ENCODE measurements at regions not wholly inside any gene's neighbourhood (a gene's known extent, or its start where the extent isn't known, plus 50 kb on each side); places are given as distances from the start of the nearest gene placed in this dataset.
"Not testable (repeated sequence)": the region's sequence is repeated elsewhere in the genome, so short reads cannot be mapped to it uniquely, and the experiment has no call there.

GRCh38 chr15:29522373-29523276, 253.0 kb upstream of the NSMCE3 start:
- H3K36me3 Mint-ChIP-seq = peaks cover 2% of the 10 kb centered on the region
- H3K4me1 Mint-ChIP-seq = no peaks in the 10 kb centered on the region
- DNase-seq = no peak
- H3K27ac Mint-ChIP-seq = no peak overlapping the region
- peaks cover 7% of the 10 kb centered on the region for H3K9me3 Mint-ChIP-seq
- no peak overlapping the region for H3K4me3 Mint-ChIP-seq
- peaks cover 32% of the 10 kb centered on the region for H3K27me3 Mint-ChIP-seq

GRCh38 chr15:29518442-29518841, 248.8 kb upstream of the NSMCE3 start:
- no peaks in the 10 kb centered on the region for H3K4me1 Mint-ChIP-seq
- H3K4me3 Mint-ChIP-seq = no peak overlapping the region
- peaks cover 7% of the 10 kb centered on the region for H3K9me3 Mint-ChIP-seq
- no peak overlapping the region for H3K27ac Mint-ChIP-seq
- DNase-seq = no peak
- peaks cover 2% of the 10 kb centered on the region for H3K36me3 Mint-ChIP-seq
- H3K27me3 Mint-ChIP-seq = peaks cover 25% of the 10 kb centered on the region

GRCh38 chr15:29517829-29518228, 248.2 kb upstream of the NSMCE3 start:
- H3K27ac Mint-ChIP-seq = no peak overlapping the region
- H3K4me3 Mint-ChIP-seq = no peak overlapping the region
- H3K4me1 Mint-ChIP-seq = no peaks in the 10 kb centered on the region
- H3K9me3 Mint-ChIP-seq = peaks cover 7% of the 10 kb centered on the region
- H3K27me3 Mint-ChIP-seq = peaks cover 25% of the 10 kb centered on the region
- no peak for DNase-seq
- peaks cover 2% of the 10 kb centered on the region for H3K36me3 Mint-ChIP-seq

- peaks cover 2% of the 10 kb centered on the region for H3K36me3 Mint-ChIP-seq
- H3K4me3 Mint-ChIP-seq = no peak overlapping the region
- H3K27ac Mint-ChIP-seq = no peak overlapping the region
- peaks cover 7% of the 10 kb centered on the region for H3K9me3 Mint-ChIP-seq
- H3K4me1 Mint-ChIP-seq = no peaks in the 10 kb centered on the region
- no peak for DNase-seq
- peaks cover 22% of the 10 kb centered on the region for H3K27me3 Mint-ChIP-seq
Observed at GRCh38 chr15:29516929-29517328, 247.3 kb upstream of the NSMCE3 start.

- peaks cover 8% of the 10 kb centered on the region for H3K27me3 Mint-ChIP-seq
- no peak overlapping the region for H3K4me3 Mint-ChIP-seq
- peaks cover 2% of the 10 kb centered on the region for H3K36me3 Mint-ChIP-seq
- no peak overlapping the region for H3K27ac Mint-ChIP-seq
- H3K9me3 Mint-ChIP-seq = peaks cover 8% of the 10 kb centered on the region
- no peaks in the 10 kb centered on the region for H3K4me1 Mint-ChIP-seq
- no peak for DNase-seq
Observed at GRCh38 chr15:29514926-29515325, 245.3 kb upstream of the NSMCE3 start.

GRCh38 chr15:29511663-29512062, 242.0 kb upstream of the NSMCE3 start:
- H3K9me3 Mint-ChIP-seq = peaks cover 7% of the 10 kb centered on the region
- no peaks in the 10 kb centered on the region for H3K36me3 Mint-ChIP-seq
- no peak for DNase-seq
- H3K4me3 Mint-ChIP-seq = no peak overlapping the region
- H3K27ac Mint-ChIP-seq = no peak overlapping the region
- H3K4me1 Mint-ChIP-seq = no peaks in the 10 kb centered on the region
- peaks cover 12% of the 10 kb centered on the region for H3K27me3 Mint-ChIP-seq

- not testable (repeated sequence) for H3K4me3 Mint-ChIP-seq, H3K36me3 Mint-ChIP-seq, H3K27ac Mint-ChIP-seq, DNase-seq, H3K4me1 Mint-ChIP-seq
- peaks cover 10% of the 10 kb centered on the region for H3K9me3 Mint-ChIP-seq
- H3K27me3 Mint-ChIP-seq = peaks cover 43% of the 10 kb centered on the region
Observed at GRCh38 chr15:29505535-29505934, 235.9 kb upstream of the NSMCE3 start.

- Mint-ChIP-seq H3K4me1 (no peaks in the 10 kb centered on the region), H3K4me3 (no peak overlapping the region), H3K36me3 (no peaks in the 10 kb centered on the region), H3K27me3 (peaks cover 12% of the 10 kb centered on the region), H3K27ac (no peak overlapping the region), H3K9me3 (no peaks in the 10 kb centered on the region)
- no peak for DNase-seq
Observed at GRCh38 chr15:29490747-29491471, 221.3 kb upstream of the NSMCE3 start.

GRCh38 chr15:29480949-29481348, 211.3 kb upstream of the NSMCE3 start:
- H3K27me3 Mint-ChIP-seq = peaks cover 11% of the 10 kb centered on the region
- DNase-seq = no peak
- H3K4me1 Mint-ChIP-seq = no peaks in the 10 kb centered on the region
- no peaks in the 10 kb centered on the region for H3K36me3 Mint-ChIP-seq
- H3K27ac Mint-ChIP-seq = no peak overlapping the region
- no peak overlapping the region for H3K4me3 Mint-ChIP-seq
- no peaks in the 10 kb centered on the region for H3K9me3 Mint-ChIP-seq

GRCh38 chr15:29480278-29480677, 210.7 kb upstream of the NSMCE3 start:
- Mint-ChIP-seq H3K4me1 (no peaks in the 10 kb centered on the region), H3K9me3 (no peaks in the 10 kb centered on the region), H3K4me3 (no peak overlapping the region), H3K27ac (no peak overlapping the region), H3K27me3 (peaks cover 6% of the 10 kb centered on the region), H3K36me3 (no peaks in the 10 kb centered on the region)
- DNase-seq = no peak

GRCh38 chr15:29477256-29477655, 207.6 kb upstream of the NSMCE3 start:
- no peak overlapping the region for H3K27ac Mint-ChIP-seq
- H3K36me3 Mint-ChIP-seq = no peaks in the 10 kb centered on the region
- H3K4me3 Mint-ChIP-seq = no peak overlapping the region
- H3K27me3 Mint-ChIP-seq = peaks cover 5% of the 10 kb centered on the region
- DNase-seq = no peak
- H3K4me1 Mint-ChIP-seq = no peaks in the 10 kb centered on the region
- H3K9me3 Mint-ChIP-seq = no peaks in the 10 kb centered on the region

GRCh38 chr15:29476503-29477080, 207.0 kb upstream of the NSMCE3 start:
- Mint-ChIP-seq H3K27ac (no peak overlapping the region), H3K4me1 (no peaks in the 10 kb centered on the region), H3K36me3 (no peaks in the 10 kb centered on the region), H3K27me3 (peaks cover 5% of the 10 kb centered on the region), H3K4me3 (no peak overlapping the region), H3K9me3 (no peaks in the 10 kb centered on the region)
- DNase-seq = no peak

GRCh38 chr15:29475096-29475495, 205.5 kb upstream of the NSMCE3 start:
- Mint-ChIP-seq H3K4me1 (no peaks in the 10 kb centered on the region), H3K27me3 (no peaks in the 10 kb centered on the region), H3K36me3 (no peaks in the 10 kb centered on the region), H3K27ac (no peak overlapping the region), H3K9me3 (no peaks in the 10 kb centered on the region), H3K4me3 (no peak overlapping the region)
- DNase-seq = no peak

GRCh38 chr15:29473621-29474105, 204.0 kb upstream of the NSMCE3 start:
- Mint-ChIP-seq H3K36me3 (no peaks in the 10 kb centered on the region), H3K27ac (no peak overlapping the region), H3K9me3 (no peaks in the 10 kb centered on the region), H3K4me3 (no peak overlapping the region), H3K4me1 (no peaks in the 10 kb centered on the region), H3K27me3 (no peaks in the 10 kb centered on the region)
- no peak for DNase-seq

- Mint-ChIP-seq H3K27me3 (no peaks in the 10 kb centered on the region), H3K27ac (no peak overlapping the region), H3K4me1 (no peaks in the 10 kb centered on the region), H3K9me3 (no peaks in the 10 kb centered on the region), H3K4me3 (no peak overlapping the region), H3K36me3 (no peaks in the 10 kb centered on the region)
- no peak for DNase-seq
Observed at GRCh38 chr15:29472901-29473445, 203.4 kb upstream of the NSMCE3 start.
